DOHH2 (cell line): ENCODE measurements at regions not wholly inside any gene's neighbourhood (a gene's known extent, or its start where the extent isn't known, plus 50 kb on each side); places are given as distances from the start of the nearest gene placed in this dataset.

Source experiments
- CTCF ChIP-seq: fragments of 200-600 bp; sonication (generic); IDR thresholded peaks from one replicate; pipeline ENCODE4 v1.5.1; 2014; ENCODE audit warnings: antibody characterized with exemption, mild to moderate bottlenecking, low read depth, low read length; ENCODE audit not compliant: poor library complexity, severe bottlenecking
- EZH2phosphoT487 ChIP-seq: fragments of 200-600 bp; sonication (generic); IDR thresholded peaks from 2 replicates; pipeline ENCODE4 v1.6.1; 2017; ENCODE audit warnings: borderline replicate concordance, mild to moderate bottlenecking, antibody characterized with exemption, low read length, moderate library complexity, mixed read lengths

GRCh38 chr10:94282369-94282768 lies 80.4 kb downstream of the NOC3L start:
- TF ChIP-seq CTCF (no peak), EZH2phosphoT487 (no peak)
